Pancreas (tissue), 10 donors: ENCODE measurements at regions not wholly inside any gene's neighbourhood (a gene's known extent, or its start where the extent isn't known, plus 50 kb on each side); places are given as distances from the start of the nearest gene placed in this dataset.

Experiments used
- ATAC-seq, 4 donors: fragments of 200-7000 bp; cut with Tn5 transposase; one replicate each; pipeline versions ENCODE4 v1.8.0 to v1.9.1; 2020; ENCODE audit warnings: mild to moderate bottlenecking in 4 of 4, moderate library complexity in 4 of 4
- DNase-seq, 6 donors: peaks; one replicate each; pipeline ENCODE4 v3.0.0-alpha.2; 2020
- FAIRE-seq: peaks from 2 replicates; lab custom pipeline; 2012; peaks lifted over from hg19 to GRCh38; lab: Jason Lieb, UNC
- H3K27ac ChIP-seq, 4 donors: fragments of 200-600 bp; sonication (generic); 1 replicate in 3 of 4; 2 replicates in 1 of 4; pipeline versions ENCODE4 v1.5.0 to v1.8.0; 2020
- H3K27me3 ChIP-seq, 4 donors: fragments of 200-600 bp; one replicate each; pipeline ENCODE4 v1.8.0; 2021
- H3K36me3 ChIP-seq, 3 donors: fragments of 200-600 bp; sonication (generic) in 1 of 3; one replicate each; pipeline versions ENCODE4 v1.5.0 to v1.8.0; 2020 to 2021
- H3K4me1 ChIP-seq, 3 donors: fragments of 200-600 bp; one replicate each; pipeline ENCODE4 v1.8.0; 2021
- H3K4me3 ChIP-seq, 4 donors: fragments of 200-600 bp; sonication (generic) in 2 of 4; one replicate each; pipeline versions ENCODE4 v1.5.0 to v1.8.0; 2020 to 2021
- H3K9me3 ChIP-seq, 4 donors: fragments of 200-600 bp; one replicate each; pipeline ENCODE4 v1.8.0; 2021
- WGBS, 2 donors: extraction: QIAGEN DNeasy Blood & Tissue Kit; methylation state at CpG; one replicate each; pipeline ENCODE4 v1.1.7; 2013; 5-methylcytosine and 5-hydroxymethylcytosine counted together
- intact Hi-C, 3 donors: fragments of 100-400 bp; cut with DNase I; formaldehyde crosslinking; loops; one replicate each; pipeline versions ENCODE4 v1.11.1 to v1.14.2; 2022
- TF ChIP-seq, protein P1 (sequence below), 4 donors: fragments of 200-600 bp; sonication (generic) in 3 of 4; IDR thresholded peaks; one replicate each; pipeline versions ENCODE4 v1.5.0 to v1.8.0; 2021; ENCODE audit warnings: antibody characterized with exemption in 4 of 4
- donor health status: healthy with polysubstance abuse.
- donor health status: DM: no; HTN: no; CAD: no; lungs with moderate emphysema.
- donor health status: DM: no; HTN: no; CAD: no.
- donor health status: control.
- donor health status: control.
- donor health status: Bipolar disorder and iron deficiency.
- donor health status: DM: yes; HTN: yes; CAD: no.
- donor health status: DM: no; HTN: no; CAD: no.
- donor health status: DM: no; HTN: no; CAD: no.
- donor health status: DM: yes; HTN: yes; CAD: no.

DNA sequence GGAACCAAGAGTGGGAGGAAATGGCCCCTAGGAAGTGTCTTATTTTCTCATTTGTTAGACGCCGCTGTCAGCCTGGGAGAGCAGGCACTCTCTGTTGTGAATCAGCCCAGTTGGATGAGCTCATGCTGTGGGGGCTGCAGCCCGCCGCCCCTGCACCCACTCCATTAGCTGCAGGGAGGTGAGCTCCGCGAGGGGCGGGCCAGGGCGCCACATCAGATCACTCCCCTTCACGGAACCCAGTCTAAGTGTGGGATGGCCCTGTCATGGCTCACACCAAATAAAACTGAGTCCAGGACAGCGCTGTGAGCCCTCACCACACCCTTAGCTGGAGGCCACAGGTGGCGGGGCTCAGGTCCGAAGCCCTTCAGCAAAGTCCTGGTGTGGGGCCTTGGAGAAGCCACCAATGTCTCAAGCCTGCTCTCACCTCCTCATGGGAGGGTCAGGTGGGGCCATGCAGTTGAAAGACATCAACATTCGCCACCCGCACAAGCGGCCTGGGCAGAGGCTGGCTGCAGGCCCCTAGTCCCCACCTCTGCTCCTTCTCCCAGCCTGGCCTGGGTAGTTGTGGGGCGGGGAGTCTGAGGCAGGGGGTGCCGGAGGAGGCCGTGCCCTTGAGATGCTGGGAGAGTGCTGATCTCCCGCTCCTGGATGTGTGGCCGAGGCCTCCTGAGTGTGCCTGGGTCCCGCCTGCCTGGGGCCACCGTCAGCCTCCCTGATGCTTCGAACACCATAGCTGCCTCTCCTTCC is 66.2 kb upstream of the SLCO4A1 start:
- intact Hi-C loops, result no loop called here

DNA sequence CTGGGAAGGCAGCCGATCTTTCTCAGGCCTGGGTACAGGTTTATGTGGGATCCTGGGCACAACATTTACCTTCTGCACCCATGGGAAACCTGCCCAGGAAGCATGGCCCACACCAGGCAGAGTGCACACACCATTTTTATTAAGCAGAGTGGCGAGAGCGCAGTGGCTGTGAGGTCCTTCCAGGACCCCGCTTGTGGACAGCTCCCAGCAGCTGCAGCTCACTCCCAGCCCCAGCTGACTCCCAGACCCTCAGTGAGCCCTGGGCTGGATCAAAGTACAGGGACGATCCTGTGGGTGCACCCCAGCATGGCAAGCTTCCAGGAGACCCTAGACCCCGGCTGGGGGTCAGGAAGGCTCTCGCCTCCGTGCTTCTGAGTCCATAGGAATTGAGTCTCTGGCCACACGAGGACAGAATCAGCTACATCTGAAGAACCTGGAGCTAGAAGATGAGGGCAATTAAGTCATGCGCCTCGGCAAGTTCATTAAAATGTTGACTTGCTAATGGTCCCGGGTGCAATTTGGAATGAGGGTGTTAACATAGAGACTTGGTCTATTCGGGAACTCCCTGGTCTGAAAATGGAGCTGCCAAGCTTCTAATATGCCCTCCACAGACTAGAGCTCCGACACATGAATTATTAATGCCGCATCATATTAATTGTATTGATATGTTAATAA is 65.4 kb upstream of the SLCO4A1 start:
- Histone ChIP-seq H3K36me3 (no peaks in the 10 kb centered on the region), H3K4me3 (no peak overlapping the region), H3K27ac (no peak overlapping the region), H3K27me3 (peaks cover 0 to 8% (median 3%) of the 10 kb centered on the region in 4 donors), H3K4me1 (no peaks in the 10 kb centered on the region), H3K9me3 (no peaks in the 10 kb centered on the region)
- FAIRE-seq (no peak), ATAC-seq (peak; percentile 35 to 78 (median 44)), DNase-seq (no peak)
- WGBS, 2 donors, result 30 to 31% methylated on average over 15 of the region's 15 CpGs
- TF ChIP-seq, protein P1, sequence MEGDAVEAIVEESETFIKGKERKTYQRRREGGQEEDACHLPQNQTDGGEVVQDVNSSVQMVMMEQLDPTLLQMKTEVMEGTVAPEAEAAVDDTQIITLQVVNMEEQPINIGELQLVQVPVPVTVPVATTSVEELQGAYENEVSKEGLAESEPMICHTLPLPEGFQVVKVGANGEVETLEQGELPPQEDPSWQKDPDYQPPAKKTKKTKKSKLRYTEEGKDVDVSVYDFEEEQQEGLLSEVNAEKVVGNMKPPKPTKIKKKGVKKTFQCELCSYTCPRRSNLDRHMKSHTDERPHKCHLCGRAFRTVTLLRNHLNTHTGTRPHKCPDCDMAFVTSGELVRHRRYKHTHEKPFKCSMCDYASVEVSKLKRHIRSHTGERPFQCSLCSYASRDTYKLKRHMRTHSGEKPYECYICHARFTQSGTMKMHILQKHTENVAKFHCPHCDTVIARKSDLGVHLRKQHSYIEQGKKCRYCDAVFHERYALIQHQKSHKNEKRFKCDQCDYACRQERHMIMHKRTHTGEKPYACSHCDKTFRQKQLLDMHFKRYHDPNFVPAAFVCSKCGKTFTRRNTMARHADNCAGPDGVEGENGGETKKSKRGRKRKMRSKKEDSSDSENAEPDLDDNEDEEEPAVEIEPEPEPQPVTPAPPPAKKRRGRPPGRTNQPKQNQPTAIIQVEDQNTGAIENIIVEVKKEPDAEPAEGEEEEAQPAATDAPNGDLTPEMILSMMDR (IDR thresholded peaks at IDR 0.05), result no peak
- intact Hi-C loops, result no loop called here

More for the DNA sequence above, 66.2 kb upstream of the SLCO4A1 start:
- H3K27me3 ChIP-seq, result peaks cover 0 to 8% (median 3%) of the 10 kb centered on the region in 4 donors
- H3K36me3 ChIP-seq, result no peaks in the 10 kb centered on the region
- FAIRE-seq (no peak), DNase-seq (no peak), ATAC-seq (no peak)
- TF ChIP-seq, protein P1 (IDR thresholded peaks at IDR 0.05), result no peak
- 62 to 65% methylated on average over 23 of the region's 23 CpGs for WGBS, 2 donors
- no peaks in the 10 kb centered on the region for H3K9me3 ChIP-seq
- H3K4me1 ChIP-seq, result no peaks in the 10 kb centered on the region
- no peak overlapping the region for H3K27ac ChIP-seq
- H3K4me3 ChIP-seq, result no peak overlapping the region

DNA sequence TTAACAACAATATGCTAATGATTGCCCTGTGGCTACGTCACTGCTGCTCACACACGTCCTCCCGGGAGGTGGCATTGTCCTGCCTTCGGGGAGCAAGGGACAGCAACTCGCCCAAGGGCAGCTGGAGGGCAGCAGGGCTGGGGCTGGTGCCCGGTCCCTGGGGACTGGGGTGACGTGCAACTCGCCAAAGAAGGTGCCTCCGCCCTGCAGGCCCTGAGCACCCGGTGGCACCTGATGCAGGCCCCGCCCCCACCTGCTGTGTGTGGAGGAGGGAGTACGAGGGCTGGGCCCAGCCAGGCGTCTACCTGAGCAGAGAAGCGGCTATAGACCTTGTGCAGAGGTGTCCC is 64.8 kb upstream of the SLCO4A1 start:
- TF ChIP-seq, protein P1 (IDR thresholded peaks at IDR 0.05), result no peak
- peak; percentile 54 to 75 (median 58) for ATAC-seq
- peak in 4 of 6 donors; percentile 26 to 79 (median 46) for DNase-seq
- intact Hi-C loops, result no loop called here
- no peaks in the 10 kb centered on the region for H3K4me1 ChIP-seq
- H3K9me3 ChIP-seq, result no peaks in the 10 kb centered on the region
- no peak overlapping the region for H3K27ac ChIP-seq
- H3K36me3 ChIP-seq, result no peaks in the 10 kb centered on the region
- peaks cover 0 to 8% (median 3%) of the 10 kb centered on the region in 4 donors for H3K27me3 ChIP-seq
- 12 to 18% methylated on average over 14 of the region's 14 CpGs for WGBS, 2 donors
- no peak overlapping the region for H3K4me3 ChIP-seq
- no peak for FAIRE-seq

DNA sequence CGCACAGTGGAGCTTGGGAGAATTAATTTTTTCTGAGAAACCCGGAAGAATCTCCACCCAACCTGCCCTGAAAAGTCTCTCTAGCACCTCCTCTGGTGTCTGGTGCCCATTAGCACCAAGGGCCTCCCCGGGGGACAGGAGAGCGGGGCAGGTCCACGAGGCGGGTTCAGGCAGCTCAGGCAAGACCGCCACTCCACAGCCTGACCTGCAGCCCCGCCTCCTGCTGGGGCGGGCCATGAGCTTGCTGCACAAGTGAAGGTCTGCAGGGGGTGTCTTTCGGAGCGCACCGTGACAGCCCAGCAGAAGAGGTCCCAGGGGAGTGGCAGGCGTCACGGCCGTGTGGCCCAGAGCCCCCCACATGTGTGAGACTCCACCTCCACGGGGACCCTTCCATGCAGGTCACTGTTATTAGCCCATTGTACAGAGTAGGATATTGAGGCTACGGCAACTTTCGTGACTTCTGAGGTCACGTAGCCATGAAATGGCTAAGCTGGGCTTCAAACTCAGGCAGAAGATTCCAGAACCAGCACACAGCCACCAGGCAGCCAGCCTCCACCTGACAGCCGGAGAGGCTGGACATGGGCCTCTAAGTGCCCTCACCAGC is 63.9 kb upstream of the SLCO4A1 start:
- DNase-seq, result no peak
- intact Hi-C loops, result no loop called here
- TF ChIP-seq, protein P1 (IDR thresholded peaks at IDR 0.05), result no peak
- Histone ChIP-seq H3K27ac (no peak overlapping the region), H3K36me3 (no peaks in the 10 kb centered on the region), H3K4me3 (no peak overlapping the region), H3K9me3 (no peaks in the 10 kb centered on the region), H3K27me3 (peaks cover 0 to 8% (median 3%) of the 10 kb centered on the region in 4 donors), H3K4me1 (no peaks in the 10 kb centered on the region)
- ATAC-seq, result no peak
- 40 to 43% methylated on average over 20 of the region's 20 CpGs for WGBS, 2 donors
- no peak for FAIRE-seq
